Left lung (tissue), 4 donors: ENCODE measurements at regions not wholly inside any gene's neighbourhood (a gene's known extent, or its start where the extent isn't known, plus 50 kb on each side); places are given as distances from the start of the nearest gene placed in this dataset.

Experiments
- ATAC-seq: fragments of 200-7000 bp; cut with Tn5 transposase; one replicate; pipeline ENCODE4 v1.9.1; 2020; ENCODE audit warnings: moderate library complexity
- DNase-seq, 4 donors: peaks; one replicate each; pipeline ENCODE4 v3.0.0-alpha.2; 2013 to 2020
- H3K27ac ChIP-seq, 2 donors: fragments of 200-600 bp; sonication (generic) in 1 of 2; one replicate each; pipeline versions ENCODE4 v1.5.0 to v1.8.0; 2020 to 2021
- H3K27me3 ChIP-seq, 2 donors: fragments of 200-600 bp; sonication (generic) in 1 of 2; one replicate each; pipeline versions ENCODE4 v1.5.0 to v1.8.0; 2020 to 2021
- H3K36me3 ChIP-seq, 2 donors: fragments of 200-600 bp; sonication (generic) in 1 of 2; one replicate each; pipeline versions ENCODE4 v1.5.0 to v1.8.0; 2020 to 2021
- H3K4me1 ChIP-seq, 2 donors: fragments of 200-600 bp; one replicate each; pipeline ENCODE4 v1.8.0; 2021
- H3K4me3 ChIP-seq, 2 donors: fragments of 200-600 bp; sonication (generic) in 1 of 2; one replicate each; pipeline versions ENCODE4 v1.5.0 to v1.8.0; 2020 to 2021; ENCODE audit warnings: mild to moderate bottlenecking in 1 of 2
- H3K9me3 ChIP-seq, 2 donors: fragments of 200-600 bp; sonication (generic) in 1 of 2; one replicate each; pipeline versions ENCODE4 v1.5.0 to v1.8.0; 2020 to 2021
- intact Hi-C, 2 donors: fragments of 100-400 bp; cut with DNase I; formaldehyde crosslinking; loops; one replicate each; pipeline versions ENCODE4 v1.11.2 to v1.14.2; 2022
- TF ChIP-seq, protein P1 (sequence below), 2 donors: fragments of 200-600 bp; sonication (generic) in 1 of 2; IDR thresholded peaks; one replicate each; pipeline versions ENCODE4 v1.5.0 to v1.8.0; 2021; ENCODE audit warnings: antibody characterized with exemption in 2 of 2
- donor health status: DM: no; HTN: yes; CAD: no.
- donor health status: DM: no; HTN: no; CAD: no.

DNA sequence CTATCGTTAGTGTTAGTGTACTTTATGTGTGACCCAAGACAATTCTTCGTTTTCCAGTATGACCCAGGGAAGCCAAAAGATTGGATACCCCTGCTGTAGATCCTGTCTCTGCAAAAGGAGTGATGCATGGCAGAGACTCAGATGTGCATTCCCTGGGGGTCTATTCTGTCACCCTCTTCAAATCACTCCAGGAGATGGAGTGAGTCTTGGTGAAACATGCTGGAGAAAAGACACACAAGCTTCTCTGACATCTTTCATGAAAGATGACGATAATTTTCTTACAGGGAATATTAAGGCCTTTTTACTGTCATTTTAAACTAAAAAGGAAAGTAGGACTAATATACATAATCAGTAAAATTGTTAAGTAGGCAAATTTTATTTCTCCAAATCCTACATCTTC is 437.9 kb upstream of the SOX5 start:
- intact Hi-C loops: no loop called here
- ATAC-seq: no peak
- no peak for DNase-seq
- Histone ChIP-seq H3K27me3 (no peaks in the 10 kb centered on the region), H3K36me3 (no peaks in the 10 kb centered on the region), H3K4me1 (no peaks in the 10 kb centered on the region), H3K9me3 (peaks cover 0 to 22% of the 10 kb centered on the region in 2 donors), H3K4me3 (no peak overlapping the region), H3K27ac (no peak overlapping the region)
- TF ChIP-seq, protein P1, sequence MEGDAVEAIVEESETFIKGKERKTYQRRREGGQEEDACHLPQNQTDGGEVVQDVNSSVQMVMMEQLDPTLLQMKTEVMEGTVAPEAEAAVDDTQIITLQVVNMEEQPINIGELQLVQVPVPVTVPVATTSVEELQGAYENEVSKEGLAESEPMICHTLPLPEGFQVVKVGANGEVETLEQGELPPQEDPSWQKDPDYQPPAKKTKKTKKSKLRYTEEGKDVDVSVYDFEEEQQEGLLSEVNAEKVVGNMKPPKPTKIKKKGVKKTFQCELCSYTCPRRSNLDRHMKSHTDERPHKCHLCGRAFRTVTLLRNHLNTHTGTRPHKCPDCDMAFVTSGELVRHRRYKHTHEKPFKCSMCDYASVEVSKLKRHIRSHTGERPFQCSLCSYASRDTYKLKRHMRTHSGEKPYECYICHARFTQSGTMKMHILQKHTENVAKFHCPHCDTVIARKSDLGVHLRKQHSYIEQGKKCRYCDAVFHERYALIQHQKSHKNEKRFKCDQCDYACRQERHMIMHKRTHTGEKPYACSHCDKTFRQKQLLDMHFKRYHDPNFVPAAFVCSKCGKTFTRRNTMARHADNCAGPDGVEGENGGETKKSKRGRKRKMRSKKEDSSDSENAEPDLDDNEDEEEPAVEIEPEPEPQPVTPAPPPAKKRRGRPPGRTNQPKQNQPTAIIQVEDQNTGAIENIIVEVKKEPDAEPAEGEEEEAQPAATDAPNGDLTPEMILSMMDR (IDR thresholded peaks at IDR 0.05): no peak

DNA sequence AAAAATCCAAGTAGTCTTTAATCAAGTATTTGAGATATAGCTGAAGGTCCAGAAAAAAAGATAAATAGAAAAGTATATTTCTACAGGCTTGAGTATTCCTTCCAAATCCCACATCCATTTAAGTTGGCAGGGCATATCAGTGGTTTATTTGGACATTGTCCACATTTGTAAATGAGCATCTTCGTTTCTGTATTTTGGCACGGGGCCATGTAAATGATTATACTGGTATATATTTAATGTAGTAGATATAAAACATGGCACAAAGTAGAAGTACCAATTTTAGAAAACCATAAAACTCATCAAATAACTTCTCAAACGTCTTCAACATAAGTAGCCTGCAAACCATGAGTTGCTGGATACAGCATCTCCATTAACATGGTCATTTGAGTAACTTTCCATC is 437.4 kb upstream of the SOX5 start:
- H3K27ac ChIP-seq: no peak overlapping the region
- TF ChIP-seq, protein P1 (IDR thresholded peaks at IDR 0.05): no peak
- intact Hi-C loops: no loop called here

DNA sequence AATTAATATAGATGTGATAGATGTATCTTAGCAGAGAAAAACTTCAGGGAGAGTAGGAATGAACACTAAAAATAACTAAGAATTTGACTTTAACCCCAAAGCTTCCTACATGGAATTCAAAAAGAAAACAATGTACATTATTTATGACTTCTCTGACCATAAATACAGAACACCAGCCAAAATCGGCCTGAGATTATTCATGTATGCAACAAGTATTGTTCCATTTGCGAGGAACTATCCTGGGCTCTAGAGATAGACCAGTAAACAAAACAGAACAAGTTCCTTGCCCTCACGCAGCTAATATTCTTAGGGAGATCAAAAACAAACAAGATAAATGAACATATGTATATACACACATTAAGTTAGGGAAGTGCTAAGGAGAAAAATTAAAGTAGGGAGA is 432.3 kb upstream of the SOX5 start:
- DNase-seq: no peak
- no peaks in the 10 kb centered on the region for H3K36me3 ChIP-seq
- no peak overlapping the region for H3K27ac ChIP-seq
- no peak for ATAC-seq
- no peak overlapping the region for H3K4me3 ChIP-seq
- TF ChIP-seq, protein P1 (IDR thresholded peaks at IDR 0.05): no peak
- H3K27me3 ChIP-seq: no peaks in the 10 kb centered on the region
- no peaks in the 10 kb centered on the region for H3K4me1 ChIP-seq
- peaks cover 0 to 8% of the 10 kb centered on the region in 2 donors for H3K9me3 ChIP-seq
- intact Hi-C loops: no loop called here

More for the DNA sequence above, 437.4 kb upstream of the SOX5 start:
- no peak overlapping the region for H3K4me3 ChIP-seq
- DNase-seq: no peak
- no peaks in the 10 kb centered on the region for H3K36me3 ChIP-seq
- H3K4me1 ChIP-seq: no peaks in the 10 kb centered on the region
- H3K27me3 ChIP-seq: no peaks in the 10 kb centered on the region
- H3K9me3 ChIP-seq: peaks cover 0 to 20% of the 10 kb centered on the region in 2 donors
- no peak for ATAC-seq

DNA sequence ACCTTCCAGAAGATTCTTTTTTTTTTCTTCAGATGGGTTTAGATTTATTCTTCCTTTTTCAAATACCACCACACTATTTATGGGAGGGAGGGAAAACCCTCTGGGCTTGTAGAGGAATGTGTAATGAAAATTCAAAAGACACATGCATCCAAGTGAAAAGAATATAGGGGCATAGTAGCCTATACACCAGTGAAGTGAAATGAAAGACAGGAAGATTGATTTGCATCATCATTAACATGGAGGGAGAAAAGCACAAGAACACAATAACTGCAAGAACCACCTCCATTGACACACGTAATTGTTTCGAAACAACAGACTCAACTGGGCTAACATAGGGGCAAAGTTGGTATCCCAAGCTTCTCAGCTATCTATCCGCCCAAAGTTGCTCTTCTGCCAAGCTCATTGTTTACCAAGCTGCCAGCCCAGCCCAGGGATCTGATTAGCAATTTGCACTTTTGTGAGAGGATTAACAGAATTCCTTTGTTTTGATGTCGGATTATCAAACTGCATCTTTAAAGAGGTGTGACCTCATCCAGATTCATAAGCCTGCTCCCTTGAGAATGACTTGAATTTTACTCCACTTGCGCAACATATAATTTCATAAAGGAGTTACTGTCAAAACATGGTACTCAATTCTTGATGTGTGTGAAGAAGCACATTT is 430.5 kb upstream of the SOX5 start:
- intact Hi-C loops: no loop called here
- Histone ChIP-seq H3K4me1 (no peaks in the 10 kb centered on the region), H3K27ac (no peak overlapping the region), H3K4me3 (no peak overlapping the region), H3K9me3 (peaks cover 0 to 8% of the 10 kb centered on the region in 2 donors), H3K27me3 (no peaks in the 10 kb centered on the region), H3K36me3 (no peaks in the 10 kb centered on the region)
- TF ChIP-seq, protein P1 (IDR thresholded peaks at IDR 0.05): no peak
- ATAC-seq: no peak
- no peak for DNase-seq

DNA sequence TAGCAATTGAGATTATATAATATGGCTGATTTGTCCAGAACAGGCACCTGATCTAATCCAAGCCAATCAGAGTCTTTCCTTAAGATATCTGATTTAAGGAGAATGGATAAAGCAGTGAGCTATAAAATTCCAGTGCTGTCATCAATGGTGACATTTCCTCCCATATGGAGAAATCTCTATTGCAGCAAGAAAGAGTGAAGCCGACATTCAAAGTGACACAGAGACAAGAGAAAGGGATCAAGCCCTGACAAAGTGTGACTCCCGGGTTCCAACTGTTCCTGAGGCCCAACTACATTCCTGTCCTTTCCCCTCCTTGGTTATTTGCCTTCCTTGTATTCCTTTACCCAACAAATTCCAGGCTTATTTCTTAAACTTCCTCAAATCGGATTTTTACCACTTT is 430.0 kb upstream of the SOX5 start:
- intact Hi-C loops: no loop called here
- ATAC-seq (no peak), DNase-seq (no peak)
- no peaks in the 10 kb centered on the region for H3K27me3 ChIP-seq
- H3K9me3 ChIP-seq: peaks cover 0 to 8% of the 10 kb centered on the region in 2 donors
- no peaks in the 10 kb centered on the region for H3K36me3 ChIP-seq
- no peak overlapping the region for H3K4me3 ChIP-seq
- TF ChIP-seq, protein P1 (IDR thresholded peaks at IDR 0.05): no peak
- H3K4me1 ChIP-seq: no peaks in the 10 kb centered on the region
- H3K27ac ChIP-seq: no peak overlapping the region
